ENCODE measurements at regions not wholly inside any gene's neighbourhood (a gene's known extent, or its start where the extent isn't known, plus 50 kb on each side); places are given as distances from the start of the nearest gene placed in this dataset.

DNA sequence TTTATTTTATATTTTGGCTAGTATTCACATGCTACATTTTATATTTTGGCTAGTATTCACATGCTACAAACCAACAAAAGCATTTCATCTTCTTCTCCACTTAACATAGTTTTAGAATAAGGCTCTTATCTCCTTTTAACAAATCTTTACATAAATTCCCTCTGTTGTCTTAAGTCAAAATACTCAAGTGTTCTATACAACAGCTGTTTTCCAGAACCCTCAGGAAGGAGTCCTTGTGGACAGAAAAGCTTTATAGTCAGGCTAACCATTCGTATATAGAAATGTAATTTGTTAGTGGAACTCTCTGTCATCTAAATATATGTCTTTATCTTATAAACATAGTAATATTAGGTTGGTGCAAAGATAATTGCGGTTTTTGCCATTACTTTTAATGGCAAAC, 191.0 kb upstream of the FLRT2 start:
- Histone ChIP-seq H2AFZ (ENCODE audit: low read depth, low read length) (no peak overlapping the region), H3K4me3 (replicated peaks in 1 of 3; ENCODE audit: insufficient read depth in 1 of 3, low read depth in 1 of 3, low read length in 3 of 3) (no peak overlapping the region), H3K9me1 (replicated peaks; ENCODE audit: control insufficient read depth, extremely low read depth, insufficient read depth, low read length) (no peaks in the 10 kb centered on the region), H3K4me2 (ENCODE audit: insufficient read depth, low read length) (no peak overlapping the region), H3K9ac (replicated peaks; ENCODE audit: extremely low read depth, insufficient read depth, low read length) (no peak overlapping the region), H3K9me3 (replicated peaks; ENCODE audit: control insufficient read depth, insufficient read depth, low read length) (no peaks in the 10 kb centered on the region), H3K79me2 (ENCODE audit: control insufficient read depth, insufficient read depth, low read length) (no peaks in the 10 kb centered on the region), H4K20me1 (replicated peaks; ENCODE audit: control insufficient read depth, extremely low read depth, insufficient read depth, low read length) (no peaks in the 10 kb centered on the region), H3K27me3 (ENCODE audit: control insufficient read depth in 2 of 2, insufficient read depth in 2 of 2, low read length in 2 of 2) (no peaks in the 10 kb centered on the region), H3K4me1 (ENCODE audit: control insufficient read depth, extremely low read depth, insufficient read depth, low read length) (peaks cover 10% of the 10 kb centered on the region), H3K36me3 (ENCODE audit: control insufficient read depth in 2 of 2, extremely low read depth in 1 of 2, insufficient read depth in 2 of 2, low read length in 2 of 2) (no peaks in the 10 kb centered on the region), H3K27ac (ENCODE audit: insufficient read depth, low read depth, low read length) (no peak overlapping the region)
- ChIA-PET POLR2A (no interaction called here), CTCF (no interaction called here)
- dilution Hi-C loops (cut with MboI; ENCODE audit: extremely low pct_ligation_motif_present, low sequenced_read_pairs) (no loop called here), intact Hi-C loops (cut with micrococcal nuclease) (loop anchor here (5.0 to 10.0 kb wide), 3 partner anchors 133 to 1334 kb away; no protein-coding TSS in a partner anchor)
- TF ChIP-seq JUN (IDR thresholded peaks at IDR 0.05; ENCODE audit: borderline replicate concordance, insufficient read depth, insufficient read length, low read depth) (no peak), GATA2 (IDR thresholded peaks at IDR 0.05; ENCODE audit: insufficient read depth, insufficient read length, low read depth, low read length) (no peak), POLR2A (IDR thresholded peaks at IDR 0.05; ENCODE audit: low read depth, low read length) (no peak), MYC (IDR thresholded peaks at IDR 0.05; ENCODE audit: low read depth, low read length) (no peak), POLR2AphosphoS5 (IDR thresholded peaks at IDR 0.05; ENCODE audit: insufficient read depth, low read depth, low read length) (no peak), FOS (IDR thresholded peaks at IDR 0.05; ENCODE audit: borderline replicate concordance, insufficient read depth, low read length) (no peak), EZH2 (IDR thresholded peaks at IDR 0.05; ENCODE audit: borderline replicate concordance, low read depth, low read length, severe bottlenecking) (no peak)
- TF ChIP-seq, protein P1, sequence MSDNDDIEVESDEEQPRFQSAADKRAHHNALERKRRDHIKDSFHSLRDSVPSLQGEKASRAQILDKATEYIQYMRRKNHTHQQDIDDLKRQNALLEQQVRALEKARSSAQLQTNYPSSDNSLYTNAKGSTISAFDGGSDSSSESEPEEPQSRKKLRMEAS (IDR thresholded peaks at IDR 0.05; ENCODE audit: insufficient read depth, insufficient read length) = no peak
- TF ChIP-seq, protein P2, sequence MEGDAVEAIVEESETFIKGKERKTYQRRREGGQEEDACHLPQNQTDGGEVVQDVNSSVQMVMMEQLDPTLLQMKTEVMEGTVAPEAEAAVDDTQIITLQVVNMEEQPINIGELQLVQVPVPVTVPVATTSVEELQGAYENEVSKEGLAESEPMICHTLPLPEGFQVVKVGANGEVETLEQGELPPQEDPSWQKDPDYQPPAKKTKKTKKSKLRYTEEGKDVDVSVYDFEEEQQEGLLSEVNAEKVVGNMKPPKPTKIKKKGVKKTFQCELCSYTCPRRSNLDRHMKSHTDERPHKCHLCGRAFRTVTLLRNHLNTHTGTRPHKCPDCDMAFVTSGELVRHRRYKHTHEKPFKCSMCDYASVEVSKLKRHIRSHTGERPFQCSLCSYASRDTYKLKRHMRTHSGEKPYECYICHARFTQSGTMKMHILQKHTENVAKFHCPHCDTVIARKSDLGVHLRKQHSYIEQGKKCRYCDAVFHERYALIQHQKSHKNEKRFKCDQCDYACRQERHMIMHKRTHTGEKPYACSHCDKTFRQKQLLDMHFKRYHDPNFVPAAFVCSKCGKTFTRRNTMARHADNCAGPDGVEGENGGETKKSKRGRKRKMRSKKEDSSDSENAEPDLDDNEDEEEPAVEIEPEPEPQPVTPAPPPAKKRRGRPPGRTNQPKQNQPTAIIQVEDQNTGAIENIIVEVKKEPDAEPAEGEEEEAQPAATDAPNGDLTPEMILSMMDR (IDR thresholded peaks at IDR 0.05; ENCODE audit: extremely low read depth in 1 of 2, insufficient read depth in 1 of 2, low read depth in 1 of 2, low read length in 2 of 2) = no peak
- DNase-seq (ENCODE audit: low read depth, low spot score) (no peak), FAIRE-seq (no peak)
- BruUV-seq (replicated peaks) = no TSS peak
